EH (cell line): ENCODE measurements at regions not wholly inside any gene's neighbourhood (a gene's known extent, or its start where the extent isn't known, plus 50 kb on each side); places are given as distances from the start of the nearest gene placed in this dataset.
A peak's percentile ranks its signal among the peaks of the same experiment; 100 is the strongest.

ENCODE experiments used
- DNase-seq: peaks from one replicate; pipeline ENCODE4 v3.0.0-alpha.2; 2015; ENCODE audit warnings: low read depth

- no peak for DNase-seq
Measured at GRCh38 chr12:19053218-19053617, 76.3 kb upstream of the PLEKHA5 start.

GRCh38 chr12:19054035-19054434 is 75.5 kb upstream of the PLEKHA5 start:
- no peak for DNase-seq

GRCh38 chr12:19055589-19055988 is 73.9 kb upstream of the PLEKHA5 start:
- DNase-seq = no peak

GRCh38 chr12:19058235-19059021 is 71.1 kb upstream of the PLEKHA5 start:
- no peak for DNase-seq

- no peak for DNase-seq
Measured at GRCh38 chr12:19064713-19065112, 64.8 kb upstream of the PLEKHA5 start.

GRCh38 chr12:19065223-19065622 is 64.3 kb upstream of the PLEKHA5 start:
- no peak for DNase-seq

- DNase-seq = no peak
Measured at GRCh38 chr12:19065871-19066270, 63.7 kb upstream of the PLEKHA5 start.

- DNase-seq = no peak
Measured at GRCh38 chr12:19066475-19067001, 63.0 kb upstream of the PLEKHA5 start.

- no peak for DNase-seq
Measured at GRCh38 chr12:19068137-19068536, 61.4 kb upstream of the PLEKHA5 start.

- DNase-seq = no peak
Measured at GRCh38 chr12:19070341-19070740, 59.2 kb upstream of the PLEKHA5 start.

GRCh38 chr12:19074700-19075099 is 54.8 kb upstream of the PLEKHA5 start:
- peak; percentile 49 for DNase-seq

GRCh38 chr12:19075711-19076340 is 53.7 kb upstream of the PLEKHA5 start:
- no peak for DNase-seq
